Stimulated activated CD8-positive, alpha-beta memory T cell treated with anti-CD3 and anti-CD28 coated beads, Interleukin-12 subunit alpha, Interleukin-12 subunit beta, amount 100 ng/mL, for 24 hours (primary cell): ENCODE measurements at regions not wholly inside any gene's neighbourhood (a gene's known extent, or its start where the extent isn't known, plus 50 kb on each side); places are given as distances from the start of the nearest gene placed in this dataset.

ENCODE experiments used
- DNase-seq: peaks from one replicate; pipeline ENCODE4 v3.0.0-alpha.2; 2020; ENCODE audit errors: extremely low read depth

DNA sequence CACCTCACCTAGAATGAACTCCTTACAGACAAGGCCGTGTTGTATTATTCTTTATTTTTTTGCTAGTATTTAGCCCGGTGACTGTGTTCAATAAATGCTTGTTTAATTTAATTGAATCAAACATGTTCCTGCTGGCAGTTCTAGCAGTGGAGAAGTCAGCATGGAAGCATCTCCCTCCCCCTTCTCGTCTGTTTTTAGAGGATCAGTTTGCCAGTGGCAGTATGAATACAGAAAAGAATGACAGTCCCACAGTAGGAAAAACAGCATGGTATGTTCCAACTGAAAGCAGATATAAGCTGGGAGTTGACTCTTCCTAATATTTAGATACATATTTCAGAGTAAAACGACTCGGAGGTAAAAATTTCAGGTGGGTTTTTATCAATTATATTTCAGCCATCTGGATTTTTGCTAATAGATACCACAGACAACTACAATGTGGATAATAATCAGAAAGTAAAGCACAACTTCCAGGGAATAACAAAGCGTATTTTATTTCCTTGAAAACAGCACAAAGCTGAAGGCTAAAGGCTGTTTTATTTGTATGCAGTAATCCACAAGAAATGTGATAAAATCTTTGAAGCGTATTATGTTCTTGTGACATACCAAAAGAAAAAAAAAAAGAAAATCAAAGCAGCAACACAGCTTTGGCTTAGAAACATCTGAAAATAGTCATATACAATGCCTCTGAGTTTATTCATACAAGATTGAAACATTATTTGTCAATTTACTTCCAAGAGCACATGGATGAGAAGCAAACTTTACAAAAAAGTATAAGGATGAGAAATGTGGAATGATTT, 244.5 kb upstream of the KCNMB2 start:
- DNase-seq, result no peak

DNA sequence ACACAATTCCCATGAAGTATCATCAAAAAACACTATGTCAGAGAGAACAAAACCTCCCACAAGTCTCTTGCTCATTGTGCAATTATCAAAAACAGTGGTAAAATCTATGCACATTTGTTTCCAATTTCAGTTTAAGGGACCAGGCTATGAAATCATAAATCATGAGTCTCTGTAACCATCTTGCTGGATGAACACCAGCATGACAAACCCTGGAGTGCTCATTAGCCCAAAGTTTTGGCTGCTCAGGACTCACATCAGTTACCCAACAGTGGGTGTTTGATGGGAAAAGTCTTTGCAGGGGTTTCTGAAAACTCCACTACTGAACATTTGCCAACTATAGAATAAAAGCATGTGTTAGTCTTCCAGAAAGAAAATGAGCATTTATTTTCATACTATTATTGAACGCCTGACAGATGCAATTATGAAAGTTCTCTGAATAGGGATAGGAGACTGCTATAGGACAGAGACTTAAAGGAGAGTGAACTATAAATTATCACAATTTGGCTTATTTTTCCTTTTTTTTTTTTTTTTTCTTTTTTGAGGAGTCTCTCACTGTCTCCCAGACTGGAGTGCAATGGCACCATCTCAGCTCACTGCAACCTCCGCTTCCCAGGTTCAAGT, 240.8 kb upstream of the KCNMB2 start:
- no peak for DNase-seq

DNA sequence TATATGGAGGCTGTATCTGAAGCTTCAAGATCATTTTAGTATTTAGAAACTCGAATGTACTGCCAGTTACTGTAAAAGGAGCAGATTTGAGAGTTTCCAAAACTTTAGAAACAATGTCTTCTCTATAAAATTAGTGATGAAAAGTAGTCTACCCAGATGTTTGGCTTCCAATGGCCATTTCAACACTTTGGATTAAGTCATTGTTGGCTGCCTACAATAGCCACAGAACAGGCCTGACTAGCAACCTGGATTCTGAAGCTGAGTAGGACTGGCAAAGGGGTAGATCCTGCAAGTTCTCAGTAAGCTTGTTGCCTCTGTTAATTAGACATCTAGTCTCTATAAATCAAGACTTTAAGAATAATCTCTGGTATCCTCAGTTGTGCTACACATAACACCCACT, 239.0 kb upstream of the KCNMB2 start:
- no peak for DNase-seq

- DNase-seq, result no peak
Observed at GRCh38 chr3:178297740-178298139, 238.5 kb upstream of the KCNMB2 start.

- DNase-seq, result no peak
Observed at GRCh38 chr3:178300441-178300959, 235.7 kb upstream of the KCNMB2 start.

DNA sequence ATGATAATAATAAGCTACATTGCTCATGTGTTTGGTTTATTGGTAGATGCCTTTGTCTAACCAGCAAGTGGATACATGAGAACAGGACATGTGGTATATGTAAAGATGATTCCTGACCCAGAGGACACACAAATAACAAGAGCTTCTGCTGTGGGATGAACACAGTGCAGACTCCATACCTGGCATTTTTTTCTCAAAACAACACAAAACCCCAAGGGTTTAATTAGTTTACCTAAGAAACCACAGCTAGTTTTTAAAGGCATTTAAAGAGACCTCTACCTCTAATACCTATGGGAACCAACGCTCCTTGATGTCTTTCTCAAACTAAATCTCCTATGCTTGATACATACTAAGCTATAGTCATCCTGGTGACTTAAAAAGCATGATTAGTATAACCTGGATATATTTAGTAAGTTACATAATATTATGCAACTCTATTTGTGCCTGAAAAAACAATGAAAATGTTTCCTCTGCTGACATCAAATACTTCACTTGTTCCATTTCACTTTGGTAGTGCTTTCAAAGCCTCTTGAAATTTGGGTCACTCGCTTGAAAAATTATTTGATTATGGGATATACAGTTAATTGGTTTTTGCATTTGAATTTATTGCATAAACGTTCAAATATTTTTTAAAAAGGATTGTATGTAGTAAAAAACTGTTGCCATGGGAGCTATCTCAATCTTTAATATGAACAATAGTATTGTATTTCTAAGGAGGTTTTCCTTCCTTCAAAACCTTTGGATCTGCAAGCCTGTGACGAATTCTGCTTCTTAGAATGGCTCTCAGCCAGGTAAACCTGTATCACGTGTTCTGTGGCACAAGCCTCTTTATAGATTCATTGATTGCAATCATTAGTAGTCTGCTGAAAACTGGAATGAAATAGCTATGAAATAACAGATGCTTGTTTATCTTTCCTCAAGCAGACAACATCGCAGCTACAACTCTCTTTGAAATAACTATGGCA, 233.0 kb upstream of the KCNMB2 start:
- no peak for DNase-seq

DNA sequence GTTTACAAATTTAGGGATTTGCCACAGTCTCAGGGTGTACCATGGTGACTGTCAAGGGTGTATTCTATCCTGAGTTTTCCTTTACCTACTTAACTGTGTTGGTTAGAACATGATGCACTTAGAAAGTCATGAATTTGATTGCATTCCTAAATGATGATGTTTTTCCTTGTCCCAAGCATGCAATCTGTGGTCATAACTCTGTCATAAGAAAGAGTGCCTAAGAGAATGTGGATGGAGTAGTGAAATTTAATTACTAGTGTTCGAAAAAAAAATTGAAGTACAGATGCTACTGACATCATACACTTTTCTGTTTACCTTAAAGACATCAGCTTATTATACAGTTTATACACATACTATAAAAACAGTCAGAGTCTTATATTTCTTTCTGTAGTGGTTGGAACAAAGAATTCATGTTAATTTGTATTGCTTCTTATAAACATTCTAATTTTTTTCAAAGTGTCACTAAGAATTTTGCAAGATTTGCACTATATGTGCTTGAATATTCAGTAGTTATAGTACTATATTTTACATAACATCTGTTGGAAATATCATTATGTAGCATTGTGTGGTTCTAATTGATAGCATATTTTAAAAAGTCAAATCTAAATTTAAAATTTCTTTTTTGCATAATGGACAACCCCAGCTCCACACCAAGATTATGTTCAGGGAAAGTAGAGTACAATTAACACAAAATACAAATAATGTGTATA, 231.3 kb upstream of the KCNMB2 start:
- no peak for DNase-seq

- DNase-seq, result no peak
Observed at GRCh38 chr3:178306432-178307115, 229.7 kb upstream of the KCNMB2 start.

- DNase-seq, result no peak
Observed at GRCh38 chr3:178308771-178309170, 227.5 kb upstream of the KCNMB2 start.

DNA sequence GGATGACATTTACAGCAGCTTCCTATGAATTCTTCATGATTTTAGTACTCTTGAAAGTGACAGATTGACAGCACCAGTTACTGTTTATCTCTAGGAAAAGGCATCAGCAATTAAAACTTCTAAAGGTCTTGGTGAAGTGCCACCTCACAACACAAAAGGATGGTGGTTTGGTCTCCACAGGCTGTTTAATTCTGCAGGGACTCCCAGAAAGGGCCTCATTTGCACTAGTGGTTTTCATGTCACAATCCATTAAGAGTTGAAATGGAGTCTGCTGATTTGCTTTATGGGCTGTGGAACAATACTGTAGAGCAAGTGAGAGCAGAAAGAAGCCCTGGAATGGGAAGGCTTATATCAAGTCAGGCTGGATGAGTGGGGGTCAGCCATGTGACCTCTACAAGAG, 225.3 kb upstream of the KCNMB2 start:
- no peak for DNase-seq

GRCh38 chr3:178313716-178314115, 222.5 kb upstream of the KCNMB2 start:
- DNase-seq, result no peak

- DNase-seq, result no peak
Observed at GRCh38 chr3:178318340-178318739, 217.9 kb upstream of the KCNMB2 start.

DNA sequence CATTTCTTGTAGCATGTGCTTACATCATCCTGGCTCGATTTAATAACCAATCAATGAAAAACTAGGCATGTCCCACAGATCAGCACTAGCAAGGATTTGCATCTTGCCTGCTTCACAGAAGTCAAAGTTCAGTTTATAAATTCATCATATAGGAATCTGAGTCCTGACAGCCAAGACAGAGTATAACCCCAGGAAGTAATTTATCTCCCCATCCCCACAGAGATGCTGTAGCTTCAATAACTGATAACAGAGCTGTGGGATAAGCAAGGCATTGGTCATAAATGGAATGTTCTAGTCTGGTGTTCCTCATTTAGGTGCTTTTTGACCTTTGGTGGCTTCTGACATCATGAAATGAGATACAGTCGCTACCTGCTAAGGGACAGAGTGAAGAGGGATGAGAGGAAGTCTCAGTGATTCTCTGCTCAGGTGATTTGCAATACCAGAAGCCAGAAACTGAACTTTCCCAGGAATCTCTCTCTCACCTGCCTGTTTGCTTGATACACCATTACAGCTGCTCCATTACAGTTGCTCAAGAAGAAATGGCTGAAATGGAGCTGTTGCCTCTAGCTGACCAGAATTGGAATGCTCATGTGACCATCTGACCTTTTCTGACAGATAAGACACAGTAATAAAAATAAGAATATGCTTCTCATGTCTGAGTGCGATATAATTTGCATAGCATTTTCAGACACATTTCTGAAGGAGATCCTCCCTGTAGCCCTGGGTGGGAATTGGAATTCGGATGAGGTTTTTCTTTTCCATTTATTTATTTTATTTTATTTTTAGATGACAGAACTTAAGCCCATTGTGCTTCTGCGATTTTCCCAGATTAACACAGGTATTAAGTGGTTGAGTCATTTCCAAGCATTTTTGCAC, 217.1 kb upstream of the KCNMB2 start:
- DNase-seq, result no peak

- no peak for DNase-seq
Observed at GRCh38 chr3:178320456-178321351, 215.5 kb upstream of the KCNMB2 start.

- no peak for DNase-seq
Observed at GRCh38 chr3:178324356-178324755, 211.9 kb upstream of the KCNMB2 start.

- no peak for DNase-seq
Observed at GRCh38 chr3:178325330-178325729, 210.9 kb upstream of the KCNMB2 start.

DNA sequence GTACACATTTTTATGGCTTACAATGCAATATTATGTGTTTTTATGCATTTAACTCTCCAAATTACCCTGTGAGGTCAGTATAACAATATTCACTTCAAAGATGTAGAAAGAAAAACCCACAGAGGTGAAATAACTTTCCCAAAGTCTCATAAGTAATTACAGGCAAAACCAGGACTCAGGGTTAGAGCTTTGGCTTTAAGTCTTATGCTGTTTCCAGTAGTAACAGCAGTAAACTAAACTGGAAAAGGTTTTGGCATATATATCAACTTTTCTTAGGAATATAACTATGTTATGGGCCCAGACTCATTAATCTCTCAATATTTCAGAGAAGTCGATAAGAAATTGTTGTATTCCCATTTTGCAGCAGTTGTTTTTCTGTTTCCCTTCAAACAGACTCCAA, 206.3 kb upstream of the KCNMB2 start:
- DNase-seq, result no peak

GRCh38 chr3:178334239-178334638, 202.0 kb upstream of the KCNMB2 start:
- DNase-seq, result no peak

GRCh38 chr3:178336336-178336735, 199.9 kb upstream of the KCNMB2 start:
- no peak for DNase-seq
